NCI-H1436 (cell line): ENCODE measurements at regions not wholly inside any gene's neighbourhood (a gene's known extent, or its start where the extent isn't known, plus 50 kb on each side); places are given as distances from the start of the nearest gene placed in this dataset.
"Not testable (repeated sequence)": the region's sequence is repeated elsewhere in the genome, so short reads cannot be mapped to it uniquely, and the experiment has no call there.

ENCODE experiments used
- DNase-seq: peaks from one replicate; lab custom pipeline; 2025; lab: John Stamatoyannopoulos, UW

GRCh38 chr7:68833422-68833821, 764.9 kb upstream of the AUTS2 start:
- DNase-seq: no peak

GRCh38 chr7:68839014-68839413, 759.3 kb upstream of the AUTS2 start:
- DNase-seq: no peak

- DNase-seq: no peak
Observed at GRCh38 chr7:68840991-68841390, 757.3 kb upstream of the AUTS2 start.

- DNase-seq: not testable (repeated sequence)
Observed at GRCh38 chr7:68843985-68844384, 754.3 kb upstream of the AUTS2 start.

- DNase-seq: no peak
Observed at GRCh38 chr7:68846811-68847325, 751.4 kb upstream of the AUTS2 start.

GRCh38 chr7:68853254-68853653, 745.0 kb upstream of the AUTS2 start:
- DNase-seq: no peak

GRCh38 chr7:68857571-68857970, 740.7 kb upstream of the AUTS2 start:
- DNase-seq: no peak

GRCh38 chr7:68858497-68858896, 739.8 kb upstream of the AUTS2 start:
- DNase-seq: no peak

- no peak for DNase-seq
Observed at GRCh38 chr7:68861171-68861570, 737.1 kb upstream of the AUTS2 start.

- no peak for DNase-seq
Observed at GRCh38 chr7:68862261-68862660, 736.0 kb upstream of the AUTS2 start.

- DNase-seq: no peak
Observed at GRCh38 chr7:68862736-68863135, 735.5 kb upstream of the AUTS2 start.

- no peak for DNase-seq
Observed at GRCh38 chr7:68865351-68866199, 732.7 kb upstream of the AUTS2 start.

GRCh38 chr7:68866200-68866570, 732.1 kb upstream of the AUTS2 start:
- DNase-seq: no peak

- not testable (repeated sequence) for DNase-seq
Observed at GRCh38 chr7:68866721-68867120, 731.6 kb upstream of the AUTS2 start.

GRCh38 chr7:68868978-68869377, 729.3 kb upstream of the AUTS2 start:
- no peak for DNase-seq

- DNase-seq: no peak
Observed at GRCh38 chr7:68873616-68874015, 724.7 kb upstream of the AUTS2 start.

- DNase-seq: no peak
Observed at GRCh38 chr7:68875857-68876256, 722.4 kb upstream of the AUTS2 start.

- not testable (repeated sequence) for DNase-seq
Observed at GRCh38 chr7:68887116-68887515, 711.2 kb upstream of the AUTS2 start.

GRCh38 chr7:68888971-68889385, 709.3 kb upstream of the AUTS2 start:
- peak; percentile 81 for DNase-seq

GRCh38 chr7:68892236-68892635, 706.0 kb upstream of the AUTS2 start:
- no peak for DNase-seq

- no peak for DNase-seq
Observed at GRCh38 chr7:68893411-68893810, 704.9 kb upstream of the AUTS2 start.

- DNase-seq: not testable (repeated sequence)
Observed at GRCh38 chr7:68899156-68899555, 699.1 kb upstream of the AUTS2 start.

GRCh38 chr7:68900096-68900495, 698.2 kb upstream of the AUTS2 start:
- DNase-seq: no peak

- no peak for DNase-seq
Observed at GRCh38 chr7:68904630-68905029, 693.6 kb upstream of the AUTS2 start.
